NCI-H345 (cell line): ENCODE measurements at regions not wholly inside any gene's neighbourhood (a gene's known extent, or its start where the extent isn't known, plus 50 kb on each side); places are given as distances from the start of the nearest gene placed in this dataset.
A peak's percentile ranks its signal among the peaks of the same experiment; 100 is the strongest.
"Not testable (repeated sequence)": the region's sequence is repeated elsewhere in the genome, so short reads cannot be mapped to it uniquely, and the experiment has no call there.

Experiments used
- DNase-seq: peaks from one replicate; lab custom pipeline; 2025; lab: John Stamatoyannopoulos, UW

DNA sequence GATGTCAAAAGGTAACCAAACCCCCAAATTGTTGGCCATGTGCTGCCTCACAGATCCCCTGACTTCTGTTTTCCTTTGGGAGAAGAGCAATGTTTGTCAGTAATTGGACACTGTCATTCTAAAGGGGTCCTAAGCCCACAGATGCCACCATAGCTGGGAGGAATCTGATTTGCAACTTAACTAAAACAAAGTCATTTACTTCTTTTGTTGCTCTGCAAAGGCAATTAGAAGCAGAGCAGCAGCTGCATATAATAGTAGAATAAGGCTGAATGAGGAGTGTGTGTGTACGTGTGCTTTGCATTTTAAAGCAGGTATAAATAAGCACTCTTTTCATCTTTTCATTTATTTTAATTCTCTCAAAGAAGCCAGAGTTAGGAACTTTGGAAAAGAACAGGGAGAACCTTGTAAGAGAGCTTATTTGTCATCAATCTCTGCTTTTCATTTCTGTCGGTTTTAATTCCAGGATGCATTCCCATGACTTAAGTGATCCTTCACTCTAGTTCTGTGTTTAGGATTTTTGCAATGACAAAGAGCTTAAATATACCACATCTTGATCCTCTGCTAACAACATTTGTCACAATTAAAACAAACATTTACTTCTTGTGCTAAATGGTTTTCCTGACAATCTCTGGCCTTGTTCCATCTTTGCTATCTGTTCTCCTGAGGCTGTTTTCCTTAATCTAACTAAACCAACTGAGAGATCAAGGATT is 530.2 kb upstream of the CBLB start:
- DNase-seq = no peak

- no peak for DNase-seq
Measured at GRCh38 chr3:106399761-106400160, 530.9 kb upstream of the CBLB start.

- DNase-seq = no peak
Measured at GRCh38 chr3:106401666-106402490, 533.1 kb upstream of the CBLB start.

DNA sequence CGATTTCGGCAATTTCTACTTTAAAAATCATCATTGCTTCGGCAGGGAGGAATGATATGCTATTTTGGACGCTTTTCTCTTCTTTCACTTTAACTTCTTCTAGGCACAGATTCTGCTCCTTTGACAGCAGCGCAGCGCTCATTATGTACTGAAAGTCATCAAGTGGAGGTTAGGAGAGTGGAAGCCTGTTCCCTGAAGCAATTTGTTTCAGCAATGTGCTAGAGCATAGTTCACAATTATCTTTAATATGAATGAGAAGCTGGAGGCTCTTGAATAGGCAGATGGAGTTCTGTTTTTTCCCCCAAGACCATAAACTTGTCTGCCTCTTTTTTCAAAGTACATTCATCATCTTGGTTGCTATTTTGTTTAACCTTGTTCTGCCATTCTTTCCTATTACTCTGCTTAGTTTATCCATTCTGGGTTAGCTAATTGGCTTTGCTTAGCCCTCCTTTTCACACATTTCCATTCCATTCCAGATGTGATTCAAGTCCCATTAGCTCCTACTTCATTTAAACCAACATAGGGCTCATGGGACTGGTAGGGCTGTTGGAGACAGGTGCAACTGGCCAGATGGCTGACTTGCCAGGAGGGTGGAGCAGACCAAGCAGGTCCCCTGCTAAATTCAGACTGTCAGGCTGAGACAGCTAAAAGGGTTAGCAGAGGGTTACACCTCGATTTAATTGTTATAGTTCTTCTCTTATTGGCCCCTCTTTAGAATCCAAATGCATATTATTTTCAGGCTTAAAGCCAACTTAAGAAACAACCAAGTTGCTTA is 534.7 kb upstream of the CBLB start:
- no peak for DNase-seq

DNA sequence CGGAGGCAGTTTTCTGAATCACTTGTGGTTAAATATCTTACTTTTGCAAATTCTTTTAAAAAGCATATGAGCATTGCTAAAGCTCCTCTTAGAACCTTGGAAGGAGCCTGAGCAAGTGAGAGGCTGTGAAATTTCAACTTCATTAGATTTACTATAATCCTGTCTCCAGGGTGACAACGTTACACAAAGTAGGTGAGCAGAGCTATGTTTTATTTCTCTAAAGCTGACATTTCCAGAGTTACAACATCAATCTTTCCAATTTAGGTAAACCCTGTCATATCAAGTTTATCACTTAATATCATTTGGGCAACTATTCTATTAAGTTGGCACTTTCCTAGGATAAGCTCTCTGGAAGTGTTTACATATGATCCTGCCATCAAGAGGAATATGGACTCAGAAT is 544.9 kb upstream of the CBLB start:
- DNase-seq = no peak

GRCh38 chr3:106420628-106421027 is 551.8 kb upstream of the CBLB start:
- no peak for DNase-seq

- no peak for DNase-seq
Measured at GRCh38 chr3:106421426-106421825, 552.6 kb upstream of the CBLB start.

DNA sequence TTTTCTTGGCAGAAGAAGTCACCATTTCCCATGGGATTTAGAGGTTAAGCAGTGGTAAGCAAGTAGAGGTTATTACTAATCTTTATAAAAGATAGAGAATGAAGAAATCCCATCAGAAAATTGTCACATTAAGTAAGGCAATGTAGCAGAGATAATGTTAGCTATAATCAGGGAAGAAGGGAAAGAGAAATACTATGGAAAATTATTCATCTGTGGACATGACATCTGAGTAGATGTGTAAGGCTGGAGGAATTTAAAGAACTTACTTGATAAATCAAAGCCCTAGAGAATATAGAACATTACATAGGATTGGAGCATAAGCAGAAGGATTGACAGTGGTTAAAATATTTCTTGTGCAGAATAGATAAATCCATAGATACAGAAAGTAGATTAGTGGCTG is 553.1 kb upstream of the CBLB start:
- no peak for DNase-seq

DNA sequence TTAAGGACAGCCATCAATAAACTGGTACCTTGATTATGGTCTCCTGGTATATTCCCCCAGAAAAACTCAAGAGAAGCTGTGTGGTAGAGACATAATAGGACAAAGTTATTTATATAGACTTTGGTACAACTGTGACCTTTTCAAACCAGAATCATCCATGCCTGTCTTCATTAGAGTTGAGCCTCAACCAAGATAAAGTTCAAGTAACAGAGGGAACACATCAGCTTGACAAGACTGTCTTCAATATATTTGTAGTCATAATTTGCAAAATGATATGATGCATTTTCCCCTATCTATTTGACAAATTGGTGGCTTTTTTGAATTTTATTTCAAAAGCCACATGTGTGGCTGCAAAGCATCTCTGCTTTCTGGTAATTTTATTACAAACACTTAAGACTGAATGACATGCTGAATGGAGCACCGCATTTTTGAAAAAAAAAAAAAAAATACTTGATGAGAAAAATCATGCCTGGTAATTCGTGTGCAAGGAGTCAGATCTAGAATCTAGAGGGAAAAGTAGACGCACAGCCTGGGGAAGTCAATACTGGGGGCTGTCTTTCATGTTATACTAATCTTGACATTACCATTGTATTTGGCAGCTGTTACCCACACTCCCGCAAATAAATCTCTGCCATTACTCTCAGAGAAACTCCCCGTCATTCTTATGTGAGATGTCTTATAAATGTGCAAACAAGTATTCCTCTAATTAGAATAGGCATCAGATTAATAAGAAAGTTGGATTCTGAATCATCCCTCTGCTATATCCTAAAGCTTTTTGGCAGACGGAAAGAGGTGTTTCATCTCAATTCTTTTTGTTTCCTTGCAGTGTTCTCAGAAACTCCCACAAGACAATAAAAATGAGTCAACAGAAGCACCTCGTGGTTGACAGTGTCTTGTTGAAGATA is 554.8 kb upstream of the CBLB start:
- no peak for DNase-seq

- DNase-seq = no peak
Measured at GRCh38 chr3:106425026-106425425, 556.2 kb upstream of the CBLB start.

- no peak for DNase-seq
Measured at GRCh38 chr3:106425916-106426315, 557.1 kb upstream of the CBLB start.

- DNase-seq = no peak
Measured at GRCh38 chr3:106428565-106428994, 559.8 kb upstream of the CBLB start.

GRCh38 chr3:106431721-106432120 is 562.9 kb upstream of the CBLB start:
- DNase-seq = no peak

DNA sequence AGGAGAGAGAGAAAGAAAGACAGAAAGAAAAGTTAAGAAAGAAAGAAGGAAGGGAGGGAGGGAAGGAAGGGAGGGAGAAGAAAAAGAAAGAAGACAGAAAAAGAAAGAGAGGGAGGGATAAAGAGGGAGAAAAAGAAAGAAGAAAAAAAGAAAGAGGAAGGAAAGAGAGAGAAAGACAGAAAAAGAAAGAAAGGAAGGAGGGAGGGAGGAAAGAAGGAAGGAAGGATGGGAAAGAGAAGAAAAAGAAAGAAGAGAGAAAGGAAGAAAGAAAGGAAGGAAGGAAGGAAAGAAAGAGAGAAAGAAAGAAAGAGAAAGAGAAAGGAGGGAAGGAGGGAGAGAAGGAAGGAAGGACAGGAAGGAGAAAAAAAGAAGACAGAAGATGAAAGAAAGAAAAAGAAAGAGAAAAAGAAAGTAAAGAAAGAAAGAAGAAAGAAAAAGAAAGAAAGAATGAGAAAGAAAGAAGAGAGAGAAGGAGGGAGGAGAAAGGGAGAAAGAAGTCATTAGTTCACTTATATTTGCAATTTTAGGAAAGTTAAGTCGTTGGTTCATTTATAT is 567.2 kb upstream of the CBLB start:
- no peak for DNase-seq

GRCh38 chr3:106438887-106439286 is 570.1 kb upstream of the CBLB start:
- peak; percentile 1 for DNase-seq

DNA sequence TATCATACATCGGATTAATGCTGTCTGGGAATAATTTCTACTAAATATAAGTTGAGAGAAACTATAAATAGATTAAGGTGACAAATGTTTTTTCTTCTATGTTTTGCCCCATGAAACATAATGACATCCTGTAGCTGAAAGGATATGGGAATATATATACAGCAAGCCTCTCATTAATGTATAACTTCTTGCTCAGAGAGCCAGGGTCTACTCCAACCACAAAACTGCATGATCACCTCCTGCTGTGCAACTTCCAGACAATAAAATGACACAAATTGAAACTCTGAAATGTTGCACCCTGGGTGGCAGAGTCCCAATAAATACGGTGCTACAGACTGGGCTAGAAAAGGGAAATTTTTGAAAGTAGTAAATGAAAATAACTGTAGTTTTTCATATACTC is 571.9 kb upstream of the CBLB start:
- no peak for DNase-seq

DNA sequence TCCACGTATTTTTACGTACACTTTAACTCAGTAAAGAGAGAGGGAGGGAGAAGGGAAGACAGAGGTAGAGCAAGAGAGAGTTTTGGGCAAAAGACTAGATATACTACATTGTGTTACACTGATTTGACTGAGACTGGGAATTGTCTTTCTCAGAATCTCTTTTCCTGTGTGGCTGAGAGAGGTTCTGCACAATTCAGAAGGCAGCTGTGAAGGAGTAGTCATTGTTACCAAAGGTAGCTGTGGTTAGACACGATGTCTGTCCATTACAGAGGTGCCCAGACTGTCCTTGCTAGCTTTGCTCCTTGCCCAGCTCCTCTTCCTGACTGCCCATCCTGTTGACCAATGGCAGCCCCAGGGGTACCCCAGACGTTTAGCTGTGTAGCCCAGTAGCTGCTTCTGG is 577.5 kb upstream of the CBLB start:
- DNase-seq = no peak

DNA sequence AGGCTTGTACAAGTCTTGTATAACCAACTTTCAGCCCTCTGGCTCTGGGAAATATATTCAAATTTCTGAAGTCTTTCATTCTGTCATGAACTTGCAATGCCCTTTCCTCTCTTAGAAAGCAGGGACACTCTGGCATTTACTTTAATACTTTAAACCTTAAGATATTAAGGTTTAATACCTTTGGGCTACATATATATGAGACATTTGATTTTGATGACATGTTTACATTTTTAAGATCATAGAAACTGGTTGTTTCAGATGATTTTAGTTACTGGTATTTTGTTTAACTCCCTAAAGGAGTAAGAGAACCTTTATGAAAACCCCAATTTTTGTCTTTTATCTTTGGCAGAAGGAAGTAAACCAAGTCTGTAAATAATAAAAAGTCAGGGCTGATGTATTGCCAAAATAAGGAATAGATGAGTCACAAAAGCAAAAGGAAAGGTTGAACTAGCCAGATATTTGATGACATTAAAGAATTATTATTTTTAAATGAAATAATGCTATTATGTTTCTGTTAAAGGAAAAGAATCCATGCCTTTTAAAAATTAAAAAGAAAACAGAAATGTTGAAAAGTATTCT is 579.0 kb upstream of the CBLB start:
- no peak for DNase-seq

GRCh38 chr3:106448372-106448966 is 579.7 kb upstream of the CBLB start:
- DNase-seq = not testable (repeated sequence)

DNA sequence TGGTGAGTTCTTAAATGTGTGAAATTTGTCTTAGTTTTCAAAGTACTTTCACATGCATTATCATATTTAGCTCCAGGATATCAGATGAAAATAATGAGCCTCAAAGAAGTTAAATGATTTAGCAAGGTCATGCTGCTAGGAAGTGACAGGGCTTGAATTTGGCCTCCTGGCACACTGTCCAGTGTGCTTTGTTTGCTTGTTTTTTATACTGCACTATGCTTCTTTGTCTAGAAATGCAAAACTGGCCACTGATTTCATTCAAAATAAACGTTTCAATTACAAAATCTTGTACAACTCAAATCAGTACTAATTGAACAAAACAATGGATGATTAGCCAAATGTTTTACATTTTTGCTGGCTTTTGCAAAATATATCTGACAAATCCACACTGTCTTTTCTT is 583.3 kb upstream of the CBLB start:
- DNase-seq = no peak

- DNase-seq = no peak
Measured at GRCh38 chr3:106454497-106454896, 585.7 kb upstream of the CBLB start.
